IMR-90 (cell line): ENCODE measurements at regions not wholly inside any gene's neighbourhood (a gene's known extent, or its start where the extent isn't known, plus 50 kb on each side); places are given as distances from the start of the nearest gene placed in this dataset.

Experiments used
- ATAC-seq: fragments of 200-7000 bp; cut with Tn5 transposase; 2 replicates; pipeline ENCODE4 v1.9.1; 2020; ENCODE audit warnings: low read depth, mild to moderate bottlenecking, moderate library complexity
- BruUV-seq: library from RNA; stranded (reverse); fragments of 400-500 nt; replicated peaks from 2 replicates; lab custom pipeline; 2021; lab: Mats Ljungman, UMichigan
- CTCF ChIA-PET: fragments of 300-600 bp; formaldehyde crosslinking; extraction: SDS; loops from one replicate; lab custom pipeline; 2021; ENCODE audit warnings: antibody characterized with exemption; lab: Yijun Ruan, JAX
- POLR2A ChIA-PET: fragments of 300-600 bp; sonication (Branson Sonifier 250); formaldehyde crosslinking; loops from one replicate; lab custom pipeline; 2022; ENCODE audit warnings: antibody characterized with exemption; ENCODE audit not compliant: unreplicated experiment; lab: Charles Lee
- DNase-seq: peaks from one replicate; pipeline ENCODE4 v3.0.0; 2013
- H2AFZ ChIP-seq: replicated peaks from 2 replicates; pipeline ENCODE3; 2013; ENCODE audit warnings: low read length, mild to moderate bottlenecking; ENCODE audit not compliant: poor library complexity
- H2AK5ac ChIP-seq: 2 replicates; pipeline ENCODE4 v1.6.1; 2013; ENCODE audit warnings: low read depth, low read length, inconsistent platforms
- H2AK9ac ChIP-seq: replicated peaks from 2 replicates; pipeline ENCODE3; 2013; ENCODE audit warnings: mild to moderate bottlenecking, low read depth, low read length, moderate library complexity; ENCODE audit not compliant: poor library complexity
- H2BK120ac ChIP-seq: 2 replicates; pipeline ENCODE4 v1.6.1; 2013; ENCODE audit warnings: low read depth, low read length, inconsistent platforms
- H2BK15ac ChIP-seq: 3 replicates; pipeline ENCODE4 v1.6.1; 2013; ENCODE audit warnings: low read depth, low read length, inconsistent platforms
- H2BK20ac ChIP-seq: 2 replicates; pipeline ENCODE4 v1.6.1; 2013; ENCODE audit warnings: low read depth, mild to moderate bottlenecking, inconsistent platforms, low read length, moderate library complexity
- H2BK5ac ChIP-seq: 2 replicates; pipeline ENCODE4 v1.6.1; 2013; ENCODE audit warnings: mild to moderate bottlenecking, low read depth, low read length, inconsistent platforms; ENCODE audit not compliant: poor library complexity, severe bottlenecking
- H3K14ac ChIP-seq: replicated peaks from 2 replicates; pipeline ENCODE4 v1.6.1; 2013; ENCODE audit warnings: low read depth, low read length, inconsistent platforms
- H3K18ac ChIP-seq: 2 replicates; pipeline ENCODE4 v1.6.1; 2013; ENCODE audit warnings: low read depth, low read length, control low read depth
- H3K23ac ChIP-seq: 2 replicates; pipeline ENCODE4 v1.6.1; 2013; ENCODE audit warnings: low read depth, low read length, inconsistent platforms
- H3K27ac ChIP-seq: 2 replicates; pipeline ENCODE4 v1.5.1; 2013; ENCODE audit warnings: mild to moderate bottlenecking, control low read depth, low read length; ENCODE audit not compliant: insufficient read depth
- H3K27me3 ChIP-seq: 2 replicates; pipeline ENCODE4 v1.6.1; 2013; ENCODE audit warnings: low read length; ENCODE audit not compliant: control insufficient read depth, insufficient read depth
- H3K36me3 ChIP-seq: 2 replicates; pipeline ENCODE4 v1.6.1; 2013; ENCODE audit warnings: low read length, mixed read lengths; ENCODE audit not compliant: control insufficient read depth, insufficient read depth
- H3K4ac ChIP-seq: 2 replicates; pipeline ENCODE4 v1.6.1; 2013; ENCODE audit warnings: low read depth, low read length, inconsistent platforms
- H3K4me1 ChIP-seq: 2 replicates; pipeline ENCODE4 v1.6.1; 2013; ENCODE audit warnings: low read length, mixed read lengths; ENCODE audit not compliant: control insufficient read depth, insufficient read depth
- H3K4me2 ChIP-seq: 2 replicates; pipeline ENCODE4 v1.6.1; 2013; ENCODE audit warnings: low read depth, mild to moderate bottlenecking, control low read depth, low read length, moderate library complexity
- H3K4me3 ChIP-seq: 2 replicates; pipeline ENCODE4 v1.5.1; 2013; ENCODE audit warnings: low read depth, mild to moderate bottlenecking, control low read depth, low read length, moderate library complexity; ENCODE audit not compliant: insufficient read depth
- H3K56ac ChIP-seq: 2 replicates; pipeline ENCODE4 v1.6.1; 2013; ENCODE audit warnings: low read length, inconsistent platforms; ENCODE audit not compliant: insufficient read depth; ENCODE audit errors: extremely low read depth
- H3K79me1 ChIP-seq, 2 experiments: 2 replicates each; pipeline ENCODE4 v1.6.1; 2013; ENCODE audit warnings: low read length in 2 of 2, inconsistent platforms in 1 of 2, low read depth in 1 of 2
- H3K9ac ChIP-seq: 2 replicates; pipeline ENCODE4 v1.6.1; 2013; ENCODE audit warnings: low read depth, low read length, control low read depth
- H3K9me1 ChIP-seq: 2 replicates; pipeline ENCODE4 v1.6.1; 2013; ENCODE audit warnings: low read length, inconsistent platforms; ENCODE audit not compliant: insufficient read depth
- H3K9me3 ChIP-seq: 2 replicates; pipeline ENCODE4 v1.6.1; 2013; ENCODE audit warnings: low read length; ENCODE audit not compliant: control insufficient read depth, insufficient read depth
- H4K20me1 ChIP-seq: 2 replicates; pipeline ENCODE4 v1.6.1; 2013; ENCODE audit warnings: low read length, inconsistent platforms; ENCODE audit not compliant: insufficient read depth
- H4K5ac ChIP-seq: 2 replicates; pipeline ENCODE4 v1.6.1; 2013; ENCODE audit warnings: mild to moderate bottlenecking, low read depth, low read length, control low read depth
- H4K8ac ChIP-seq, 2 experiments: 2 replicates each; pipeline ENCODE4 v1.6.1; 2013; ENCODE audit warnings: low read depth in 2 of 2, low read length in 2 of 2, control low read depth in 1 of 2, inconsistent platforms in 1 of 2
- H4K91ac ChIP-seq: 2 replicates; pipeline ENCODE4 v1.6.1; 2013; ENCODE audit warnings: low read depth, low read length, inconsistent platforms; ENCODE audit not compliant: insufficient read depth
- BHLHE40 ChIP-seq: fragments of 150-350 bp; IDR thresholded peaks from 2 replicates; pipeline ENCODE4 v1.6.1; 2016; ENCODE audit warnings: mild to moderate bottlenecking, low read depth, low read length
- CEBPB ChIP-seq: IDR thresholded peaks from 2 replicates; pipeline ENCODE4 v1.6.1; 2012; ENCODE audit warnings: low read depth, low read length, improper control_type of control experiment
- CHD1 ChIP-seq: IDR thresholded peaks from 2 replicates; pipeline ENCODE4 v1.6.1; 2012; ENCODE audit warnings: low read depth, low read length, improper control_type of control experiment
- FOS ChIP-seq: fragments of 150-350 bp; IDR thresholded peaks from 2 replicates; pipeline ENCODE4 v1.6.1; 2016; ENCODE audit warnings: low read depth, low read length
- MAFK ChIP-seq: IDR thresholded peaks from 2 replicates; pipeline ENCODE4 v1.6.1; 2012; ENCODE audit warnings: low read depth, low read length, improper control_type of control experiment
- MAZ ChIP-seq: IDR thresholded peaks from 2 replicates; pipeline ENCODE4 v1.6.1; 2012; ENCODE audit warnings: low read depth, mild to moderate bottlenecking, low read length, improper control_type of control experiment, moderate library complexity, borderline replicate concordance
- MXI1 ChIP-seq: IDR thresholded peaks from 2 replicates; pipeline ENCODE4 v1.6.1; 2012; ENCODE audit warnings: low read depth, mild to moderate bottlenecking, low read length, moderate library complexity, borderline replicate concordance
- NFE2L2 ChIP-seq: fragments of 150-350 bp; IDR thresholded peaks from 2 replicates; pipeline ENCODE4 v1.6.1; 2016; ENCODE audit warnings: low read depth, mild to moderate bottlenecking, low read length
- POLR2A ChIP-seq: IDR thresholded peaks from 2 replicates; pipeline ENCODE4 v1.6.1; 2012; ENCODE audit warnings: mild to moderate bottlenecking, low read depth, low read length
- RAD21 ChIP-seq: IDR thresholded peaks from 2 replicates; pipeline ENCODE4 v1.6.1; 2012; ENCODE audit warnings: low read length, improper control_type of control experiment
- RCOR1 ChIP-seq: IDR thresholded peaks from 2 replicates; pipeline ENCODE4 v1.6.1; 2012; ENCODE audit warnings: mild to moderate bottlenecking, low read length, improper control_type of control experiment; ENCODE audit not compliant: insufficient replicate concordance
- RFX5 ChIP-seq: IDR thresholded peaks from 2 replicates; pipeline ENCODE4 v1.8.0; 2012; ENCODE audit warnings: low read depth, mild to moderate bottlenecking, low read length, moderate library complexity
- SMC3 ChIP-seq: fragments of 150-350 bp; IDR thresholded peaks from 2 replicates; pipeline ENCODE4 v1.6.1; 2016; ENCODE audit warnings: low read depth, mild to moderate bottlenecking, antibody characterized with exemption, low read length, moderate library complexity
- WGBS, 2 experiments: methylation state at CpG; one replicate each; pipeline versions ENCODE4 v1.1.5 to v1.1.7; 2013; ENCODE audit warnings: missing lambda C conversion rate in 2 of 2; ENCODE audit not compliant: insufficient read length in 1 of 2; ENCODE audit errors: extremely low coverage in 2 of 2; 5-methylcytosine and 5-hydroxymethylcytosine counted together
- dilution Hi-C: fragments of 300-500 bp; cut with HindIII; formaldehyde crosslinking; loops from one replicate; pipeline ENCODE4 v1.14.3; 2018; ENCODE audit warnings: low sequenced_read_pairs; ENCODE audit not compliant: unreplicated experiment
- in situ Hi-C: fragments of 300-500 bp; cut with MboI; formaldehyde crosslinking; loops from 3 replicates; pipeline ENCODE4 v1.14.3; 2019; ENCODE audit warnings: low sequenced_read_pairs, inconsistent platforms, mixed read lengths
- intact Hi-C: fragments of 100-400 bp; cut with micrococcal nuclease; formaldehyde crosslinking; loops from 2 replicates; pipeline ENCODE4 v1.10.0; 2022
- TF ChIP-seq, protein P1 (sequence below): fragments of 150-350 bp; IDR thresholded peaks from 2 replicates; pipeline ENCODE4 v1.6.1; 2017; ENCODE audit warnings: mild to moderate bottlenecking, antibody characterized with exemption, low read length, low read depth
- TF ChIP-seq, protein P2 (sequence below): conservative IDR thresholded peaks from 2 replicates; pipeline ENCODE4 v1.5.1; 2012; ENCODE audit warnings: mild to moderate bottlenecking, low read depth, low read length, improper control_type of control experiment
- TF ChIP-seq, protein P3 (sequence below): fragments of 150-350 bp; IDR thresholded peaks from 2 replicates; pipeline ENCODE4 v1.6.1; 2016; ENCODE audit warnings: low read depth, mild to moderate bottlenecking, low read length, moderate library complexity, borderline replicate concordance

DNA sequence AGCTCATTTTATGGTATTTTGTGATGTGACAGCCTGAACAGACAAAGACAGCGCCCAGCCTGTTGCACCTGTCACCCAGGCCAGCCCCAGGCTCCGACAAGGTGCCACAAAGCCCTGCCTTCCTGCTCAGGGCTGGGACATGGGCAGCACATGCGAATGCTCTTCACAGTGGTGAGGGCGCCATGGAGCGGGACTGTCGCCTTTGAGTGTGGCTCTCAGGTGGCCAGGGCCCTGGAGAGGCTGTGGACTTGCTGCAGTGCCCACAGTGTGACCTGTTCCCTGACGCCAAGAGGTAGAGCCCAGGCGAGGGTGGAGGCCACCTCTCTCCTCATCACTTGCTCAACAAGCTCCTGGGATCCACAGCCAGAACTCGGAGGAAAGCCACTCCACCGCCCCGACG lies 346.3 kb downstream of the SHANK2 start:
- Histone ChIP-seq H2AK9ac (no peak overlapping the region), H3K27ac (no peak overlapping the region), H3K4me3 (no peak overlapping the region), H3K79me1 (no peaks in the 10 kb centered on the region), H3K56ac (no peak overlapping the region), H3K9me1 (no peaks in the 10 kb centered on the region; the same call in 1 of the 2 replicates), H4K91ac (no peak overlapping the region), H2BK15ac (no peak overlapping the region), H2AFZ (no peak overlapping the region), H3K4me2 (no peak overlapping the region), H2BK20ac (no peak overlapping the region), H3K9ac (no peak overlapping the region), H3K18ac (no peak overlapping the region), H4K20me1 (no peaks in the 10 kb centered on the region), H3K9me3 (no peaks in the 10 kb centered on the region; the same call in 1 of the 2 replicates), H2BK120ac (no peak overlapping the region), H3K4ac (no peak overlapping the region), H4K8ac (no peak overlapping the region), H3K27me3 (no peaks in the 10 kb centered on the region), H2AK5ac (no peak overlapping the region), H3K14ac (no peak overlapping the region), H2BK5ac (no peak overlapping the region), H3K36me3 (no peaks in the 10 kb centered on the region), H3K23ac (no peak overlapping the region), H3K4me1 (no peaks in the 10 kb centered on the region), H4K5ac (no peak overlapping the region)
- CTCF ChIA-PET: no interaction called here
- 88% methylated on average over 8 of the region's 12 CpGs; no CpG with 5 or more reads in 1 of the 2 experiments for WGBS, 2 experiments
- no TSS peak for BruUV-seq
- POLR2A ChIA-PET: no interaction called here
- TF ChIP-seq CHD1: no peak
- TF ChIP-seq, protein P1, sequence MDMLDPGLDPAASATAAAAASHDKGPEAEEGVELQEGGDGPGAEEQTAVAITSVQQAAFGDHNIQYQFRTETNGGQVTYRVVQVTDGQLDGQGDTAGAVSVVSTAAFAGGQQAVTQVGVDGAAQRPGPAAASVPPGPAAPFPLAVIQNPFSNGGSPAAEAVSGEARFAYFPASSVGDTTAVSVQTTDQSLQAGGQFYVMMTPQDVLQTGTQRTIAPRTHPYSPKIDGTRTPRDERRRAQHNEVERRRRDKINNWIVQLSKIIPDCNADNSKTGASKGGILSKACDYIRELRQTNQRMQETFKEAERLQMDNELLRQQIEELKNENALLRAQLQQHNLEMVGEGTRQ: no peak
- TF ChIP-seq BHLHE40: no peak
- TF ChIP-seq RFX5: no peak
- TF ChIP-seq CEBPB: no peak
- TF ChIP-seq, protein P2, sequence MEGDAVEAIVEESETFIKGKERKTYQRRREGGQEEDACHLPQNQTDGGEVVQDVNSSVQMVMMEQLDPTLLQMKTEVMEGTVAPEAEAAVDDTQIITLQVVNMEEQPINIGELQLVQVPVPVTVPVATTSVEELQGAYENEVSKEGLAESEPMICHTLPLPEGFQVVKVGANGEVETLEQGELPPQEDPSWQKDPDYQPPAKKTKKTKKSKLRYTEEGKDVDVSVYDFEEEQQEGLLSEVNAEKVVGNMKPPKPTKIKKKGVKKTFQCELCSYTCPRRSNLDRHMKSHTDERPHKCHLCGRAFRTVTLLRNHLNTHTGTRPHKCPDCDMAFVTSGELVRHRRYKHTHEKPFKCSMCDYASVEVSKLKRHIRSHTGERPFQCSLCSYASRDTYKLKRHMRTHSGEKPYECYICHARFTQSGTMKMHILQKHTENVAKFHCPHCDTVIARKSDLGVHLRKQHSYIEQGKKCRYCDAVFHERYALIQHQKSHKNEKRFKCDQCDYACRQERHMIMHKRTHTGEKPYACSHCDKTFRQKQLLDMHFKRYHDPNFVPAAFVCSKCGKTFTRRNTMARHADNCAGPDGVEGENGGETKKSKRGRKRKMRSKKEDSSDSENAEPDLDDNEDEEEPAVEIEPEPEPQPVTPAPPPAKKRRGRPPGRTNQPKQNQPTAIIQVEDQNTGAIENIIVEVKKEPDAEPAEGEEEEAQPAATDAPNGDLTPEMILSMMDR: no peak
- no peak for TF ChIP-seq MXI1
- no peak for TF ChIP-seq FOS
- TF ChIP-seq, protein P3, sequence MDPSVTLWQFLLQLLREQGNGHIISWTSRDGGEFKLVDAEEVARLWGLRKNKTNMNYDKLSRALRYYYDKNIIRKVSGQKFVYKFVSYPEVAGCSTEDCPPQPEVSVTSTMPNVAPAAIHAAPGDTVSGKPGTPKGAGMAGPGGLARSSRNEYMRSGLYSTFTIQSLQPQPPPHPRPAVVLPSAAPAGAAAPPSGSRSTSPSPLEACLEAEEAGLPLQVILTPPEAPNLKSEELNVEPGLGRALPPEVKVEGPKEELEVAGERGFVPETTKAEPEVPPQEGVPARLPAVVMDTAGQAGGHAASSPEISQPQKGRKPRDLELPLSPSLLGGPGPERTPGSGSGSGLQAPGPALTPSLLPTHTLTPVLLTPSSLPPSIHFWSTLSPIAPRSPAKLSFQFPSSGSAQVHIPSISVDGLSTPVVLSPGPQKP: no peak
- TF ChIP-seq NFE2L2: no peak
- no peak for TF ChIP-seq MAZ
- TF ChIP-seq MAFK: no peak
- TF ChIP-seq POLR2A: no peak
- no peak for TF ChIP-seq RCOR1
- TF ChIP-seq SMC3: no peak
- no peak for TF ChIP-seq RAD21
- in situ Hi-C loops (no loop called here), intact Hi-C loops (no loop called here), dilution Hi-C loops (no loop called here)
- ATAC-seq: no peak
- DNase-seq: no peak
